Neural progenitor cell (in vitro differentiated cells): ENCODE measurements at regions not wholly inside any gene's neighbourhood (a gene's known extent, or its start where the extent isn't known, plus 50 kb on each side); places are given as distances from the start of the nearest gene placed in this dataset.

ENCODE experiments used
- EZH2 ChIP-seq: fragments of 200-600 bp; sonication (generic); IDR thresholded peaks from 2 replicates; pipeline ENCODE4 v1.6.1; 2017; ENCODE audit warnings: antibody characterized with exemption, mild to moderate bottlenecking, moderate library complexity
- EZH2phosphoT487 ChIP-seq: fragments of 200-600 bp; sonication (generic); IDR thresholded peaks from 2 replicates; pipeline ENCODE4 v1.6.1; 2017; ENCODE audit warnings: antibody characterized with exemption
- TF ChIP-seq, protein P1 (sequence below): fragments of 200-600 bp; sonication (generic); IDR thresholded peaks from 2 replicates; pipeline ENCODE4 v1.5.1; 2017; ENCODE audit warnings: antibody characterized with exemption, mild to moderate bottlenecking

DNA sequence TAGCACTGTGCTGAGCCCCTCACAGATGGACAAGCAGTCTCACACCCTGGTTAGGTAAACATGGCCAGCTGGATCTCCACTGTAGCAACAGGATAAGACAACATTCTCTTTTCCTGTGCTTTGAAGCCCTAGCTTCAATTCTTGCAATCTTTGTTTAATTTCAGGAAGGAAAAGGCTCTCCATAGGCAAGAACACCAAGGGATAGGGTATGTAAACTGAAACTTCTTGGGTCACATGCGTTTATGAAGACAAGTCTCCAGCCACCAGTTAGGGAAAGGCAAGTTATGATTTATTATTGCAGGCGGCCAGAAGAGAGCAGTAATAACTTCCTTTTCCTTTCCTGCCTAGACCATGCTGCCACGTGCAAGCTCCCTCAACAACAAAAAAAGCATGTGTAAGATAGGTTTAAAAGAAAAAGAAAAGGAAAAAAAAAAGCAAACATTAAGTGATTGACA is 50.1 kb upstream of the POU5F2 start:
- TF ChIP-seq EZH2 (no peak), EZH2phosphoT487 (no peak)
- TF ChIP-seq, protein P1, sequence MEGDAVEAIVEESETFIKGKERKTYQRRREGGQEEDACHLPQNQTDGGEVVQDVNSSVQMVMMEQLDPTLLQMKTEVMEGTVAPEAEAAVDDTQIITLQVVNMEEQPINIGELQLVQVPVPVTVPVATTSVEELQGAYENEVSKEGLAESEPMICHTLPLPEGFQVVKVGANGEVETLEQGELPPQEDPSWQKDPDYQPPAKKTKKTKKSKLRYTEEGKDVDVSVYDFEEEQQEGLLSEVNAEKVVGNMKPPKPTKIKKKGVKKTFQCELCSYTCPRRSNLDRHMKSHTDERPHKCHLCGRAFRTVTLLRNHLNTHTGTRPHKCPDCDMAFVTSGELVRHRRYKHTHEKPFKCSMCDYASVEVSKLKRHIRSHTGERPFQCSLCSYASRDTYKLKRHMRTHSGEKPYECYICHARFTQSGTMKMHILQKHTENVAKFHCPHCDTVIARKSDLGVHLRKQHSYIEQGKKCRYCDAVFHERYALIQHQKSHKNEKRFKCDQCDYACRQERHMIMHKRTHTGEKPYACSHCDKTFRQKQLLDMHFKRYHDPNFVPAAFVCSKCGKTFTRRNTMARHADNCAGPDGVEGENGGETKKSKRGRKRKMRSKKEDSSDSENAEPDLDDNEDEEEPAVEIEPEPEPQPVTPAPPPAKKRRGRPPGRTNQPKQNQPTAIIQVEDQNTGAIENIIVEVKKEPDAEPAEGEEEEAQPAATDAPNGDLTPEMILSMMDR = no peak
